H9 (cell line): ENCODE measurements at regions not wholly inside any gene's neighbourhood (a gene's known extent, or its start where the extent isn't known, plus 50 kb on each side); places are given as distances from the start of the nearest gene placed in this dataset.

Experiments
- DNase-seq: peaks from one replicate; pipeline ENCODE4 v3.0.0-alpha.2; 2017
- H2AFZ ChIP-seq: one replicate; pipeline ENCODE4 v1.6.1; 2013; ENCODE audit warnings: mild to moderate bottlenecking, low read length, control low read depth, moderate library complexity
- H2AK5ac ChIP-seq: 2 replicates; pipeline ENCODE4 v1.6.1; 2013; ENCODE audit warnings: low read length, control low read depth, mixed read lengths; ENCODE audit not compliant: insufficient read length
- H2BK120ac ChIP-seq: one replicate; pipeline ENCODE4 v1.6.1; 2013; ENCODE audit warnings: low read depth, mild to moderate bottlenecking, low read length, control low read depth, inconsistent platforms; ENCODE audit not compliant: poor library complexity, severe bottlenecking
- H2BK12ac ChIP-seq: 2 replicates; pipeline ENCODE4 v1.6.1; 2013; ENCODE audit warnings: low read length, control low read depth, mixed read lengths, low read depth; ENCODE audit not compliant: insufficient read length
- H2BK15ac ChIP-seq: 2 replicates; pipeline ENCODE4 v1.6.1; 2013; ENCODE audit warnings: low read depth, low read length, control low read depth
- H2BK20ac ChIP-seq: one replicate; pipeline ENCODE4 v1.6.1; 2013; ENCODE audit warnings: low read depth, mild to moderate bottlenecking, low read length, control low read depth, inconsistent platforms; ENCODE audit not compliant: poor library complexity, severe bottlenecking
- H2BK5ac ChIP-seq: 2 replicates; pipeline ENCODE4 v1.6.1; 2013; ENCODE audit warnings: low read length, control low read depth, mixed read lengths; ENCODE audit not compliant: insufficient read length
- H3K14ac ChIP-seq: 2 replicates; pipeline ENCODE4 v1.6.1; 2013; ENCODE audit warnings: low read length, control low read depth; ENCODE audit not compliant: insufficient read depth
- H3K18ac ChIP-seq: 2 replicates; pipeline ENCODE4 v1.6.1; 2013; ENCODE audit warnings: low read depth, mild to moderate bottlenecking, mixed read lengths, low read length, control low read depth; ENCODE audit not compliant: insufficient read length
- H3K23ac ChIP-seq: 2 replicates; pipeline ENCODE4 v1.6.1; 2013; ENCODE audit warnings: low read length, control low read depth, mixed read lengths, low read depth; ENCODE audit not compliant: insufficient read length
- H3K23me2 ChIP-seq: 2 replicates; pipeline ENCODE4 v1.6.1; 2013; ENCODE audit warnings: low read depth, mild to moderate bottlenecking, mixed read lengths, low read length, control low read depth; ENCODE audit not compliant: insufficient read length, poor library complexity, severe bottlenecking
- H3K27ac ChIP-seq: 2 replicates; pipeline ENCODE4 v1.5.1; 2013; ENCODE audit warnings: low read length, control low read depth, mixed read lengths, low read depth; ENCODE audit not compliant: insufficient read length
- H3K27me3 ChIP-seq: 2 replicates; pipeline ENCODE4 v1.6.1; 2013; ENCODE audit warnings: low read length, control low read depth, inconsistent platforms; ENCODE audit not compliant: insufficient read depth
- H3K4ac ChIP-seq: 2 replicates; pipeline ENCODE4 v1.6.1; 2013; ENCODE audit warnings: low read depth, mild to moderate bottlenecking, control low read depth, inconsistent platforms, low read length, moderate library complexity
- H3K4me1 ChIP-seq: 2 replicates; pipeline ENCODE4 v1.6.1; 2013; ENCODE audit warnings: low read length, control low read depth, inconsistent platforms; ENCODE audit not compliant: insufficient read depth
- H3K4me2 ChIP-seq: 2 replicates; pipeline ENCODE4 v1.6.1; 2013; ENCODE audit warnings: low read length, control low read depth, mixed read lengths; ENCODE audit not compliant: insufficient read length, insufficient read depth
- H3K56ac ChIP-seq: 2 replicates; pipeline ENCODE4 v1.6.1; 2013; ENCODE audit warnings: low read depth, mild to moderate bottlenecking, mixed read lengths, low read length, control low read depth; ENCODE audit not compliant: insufficient read length
- H3K79me1 ChIP-seq: 2 replicates; pipeline ENCODE4 v1.6.1; 2013; ENCODE audit warnings: low read depth, mild to moderate bottlenecking, moderate library complexity, low read length, control low read depth, inconsistent platforms; ENCODE audit not compliant: insufficient read depth, poor library complexity, severe bottlenecking
- H3K79me2 ChIP-seq: 2 replicates; pipeline ENCODE4 v1.6.1; 2013; ENCODE audit warnings: low read length, control low read depth, inconsistent platforms; ENCODE audit not compliant: insufficient read depth
- H3K9ac ChIP-seq: 2 replicates; pipeline ENCODE4 v1.6.1; 2013; ENCODE audit warnings: low read length, control low read depth, mixed read lengths; ENCODE audit not compliant: insufficient read length; ENCODE audit errors: extremely low read depth
- H3K9me3 ChIP-seq: one replicate; pipeline ENCODE4 v1.6.1; 2013; ENCODE audit warnings: low read depth, low read length, inconsistent platforms; ENCODE audit not compliant: control insufficient read depth
- H3T11ph ChIP-seq: one replicate; pipeline ENCODE4 v1.6.1; 2013; ENCODE audit warnings: mild to moderate bottlenecking, low read length, control low read depth, inconsistent platforms
- H4K20me1 ChIP-seq: one replicate; pipeline ENCODE4 v1.6.1; 2013; ENCODE audit not compliant: control insufficient read depth, insufficient read length, insufficient read depth
- H4K5ac ChIP-seq: 2 replicates; pipeline ENCODE4 v1.6.1; 2013; ENCODE audit warnings: low read depth, mild to moderate bottlenecking, mixed read lengths, low read length, control low read depth; ENCODE audit not compliant: insufficient read length
- H4K8ac ChIP-seq: replicated peaks from 2 replicates; pipeline ENCODE4 v1.6.1; 2013; ENCODE audit warnings: low read length, control low read depth, mixed read lengths, low read depth; ENCODE audit not compliant: insufficient read length
- H4K91ac ChIP-seq: 2 replicates; pipeline ENCODE4 v1.6.1; 2013; ENCODE audit warnings: low read depth, mild to moderate bottlenecking, moderate library complexity, mixed read lengths, low read length, control low read depth; ENCODE audit not compliant: insufficient read length
- H3K27ac Mint-ChIP-seq, 3 experiments: 2 replicates in 2 of 3; 3 replicates in 1 of 3; pipeline ENCODE4 v1.8.0; 2020 to 2021; ENCODE audit warnings: mixed read lengths in 3 of 3, mild to moderate bottlenecking in 1 of 3, moderate library complexity in 1 of 3
- H3K27me3 Mint-ChIP-seq: 2 replicates; pipeline ENCODE4 v1.8.0; 2021; ENCODE audit warnings: low read depth, mild to moderate bottlenecking, moderate library complexity, mixed read lengths
- H3K36me3 Mint-ChIP-seq, 3 experiments: 2 replicates in 2 of 3; 3 replicates in 1 of 3; pipeline ENCODE4 v1.8.0; 2020 to 2021; ENCODE audit warnings: low read depth in 3 of 3, mixed read lengths in 3 of 3; ENCODE audit not compliant: insufficient read depth in 1 of 3
- H3K4me1 Mint-ChIP-seq, 2 experiments: 2 replicates each; pipeline ENCODE4 v1.8.0; 2020; ENCODE audit warnings: mixed read lengths in 2 of 2
- H3K4me3 Mint-ChIP-seq, 2 experiments: 2 replicates in 1 of 2; 3 replicates in 1 of 2; pipeline ENCODE4 v1.8.0; 2020 to 2021; ENCODE audit warnings: mild to moderate bottlenecking in 2 of 2, mixed read lengths in 2 of 2, moderate library complexity in 1 of 2
- H3K9me3 Mint-ChIP-seq, 2 experiments: 2 replicates in 1 of 2; 3 replicates in 1 of 2; pipeline ENCODE4 v1.8.0; 2020; ENCODE audit warnings: mild to moderate bottlenecking in 2 of 2, mixed read lengths in 2 of 2, moderate library complexity in 1 of 2
- WGBS: extraction: QIAGEN DNeasy Blood & Tissue Kit; methylation state at CpG from one replicate; pipeline ENCODE4 v1.1.7; 2013; ENCODE audit warnings: missing lambda C conversion rate, low lambda C conversion rate, mixed read lengths; ENCODE audit not compliant: insufficient read length; ENCODE audit errors: extremely low coverage; 5-methylcytosine and 5-hydroxymethylcytosine counted together
- TF ChIP-seq, protein P1 (sequence below): fragments of 200-600 bp; sonication (generic); conservative IDR thresholded peaks from 3 replicates; pipeline ENCODE4 v1.8.0; 2021; ENCODE audit warnings: antibody characterized with exemption, mild to moderate bottlenecking

DNA sequence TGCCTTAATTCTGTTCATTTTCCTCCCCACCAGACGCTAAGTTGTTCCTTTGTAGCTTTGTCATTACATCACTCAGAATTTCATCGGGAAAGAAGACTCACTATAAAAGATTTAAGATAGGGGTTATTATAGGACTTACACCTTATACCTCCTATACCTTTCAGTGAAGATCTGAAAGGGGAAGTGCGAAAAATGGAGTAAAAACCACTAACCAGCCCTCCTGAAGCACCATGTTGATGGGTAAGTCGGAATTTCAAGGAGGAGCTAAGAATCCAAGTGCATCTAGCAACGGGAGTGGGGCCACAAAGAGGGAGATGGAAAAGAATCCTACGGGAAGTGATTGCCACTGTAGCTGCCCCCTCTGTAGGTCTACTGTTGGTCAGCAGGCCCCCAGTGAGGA, 119.1 kb upstream of the H2AZ1 start:
- no peak overlapping the region for H2AK5ac ChIP-seq
- no peak for DNase-seq
- Mint-ChIP-seq H3K36me3 (no peaks in the 10 kb centered on the region; a peak in 1 of 7 replicates), H3K27me3 (no peaks in the 10 kb centered on the region), H3K4me1 (no peaks in the 10 kb centered on the region), H3K9me3 (no peaks in the 10 kb centered on the region), H3K4me3 (no peak overlapping the region), H3K27ac (no peak overlapping the region)
- H4K8ac ChIP-seq = no peak overlapping the region
- no peak overlapping the region for H2BK20ac ChIP-seq
- H3K4me2 ChIP-seq = no peak overlapping the region
- no peak overlapping the region for H2BK12ac ChIP-seq
- H3K79me1 ChIP-seq = no peaks in the 10 kb centered on the region
- H3K23me2 ChIP-seq = no peaks in the 10 kb centered on the region
- no peak overlapping the region for H2BK120ac ChIP-seq
- H3K14ac ChIP-seq = no peak overlapping the region
- WGBS = no CpG with 5 or more reads among the region's 6 CpGs
- H2BK15ac ChIP-seq = no peak overlapping the region
- no peaks in the 10 kb centered on the region for H3K27me3 ChIP-seq
- H4K91ac ChIP-seq = no peak overlapping the region
- no peak overlapping the region for H3T11ph ChIP-seq
- H4K20me1 ChIP-seq = no peaks in the 10 kb centered on the region
- no peak overlapping the region for H3K18ac ChIP-seq
- no peaks in the 10 kb centered on the region for H3K79me2 ChIP-seq
- H3K4me1 ChIP-seq = no peaks in the 10 kb centered on the region
- H3K23ac ChIP-seq = no peak overlapping the region
- no peak overlapping the region for H4K5ac ChIP-seq
- no peak overlapping the region for H2BK5ac ChIP-seq
- no peak overlapping the region for H3K56ac ChIP-seq
- no peak overlapping the region for H3K4ac ChIP-seq
- H3K9me3 ChIP-seq = no peaks in the 10 kb centered on the region
- H3K9ac ChIP-seq = no peak overlapping the region
- H3K27ac ChIP-seq = no peak overlapping the region
- TF ChIP-seq, protein P1, sequence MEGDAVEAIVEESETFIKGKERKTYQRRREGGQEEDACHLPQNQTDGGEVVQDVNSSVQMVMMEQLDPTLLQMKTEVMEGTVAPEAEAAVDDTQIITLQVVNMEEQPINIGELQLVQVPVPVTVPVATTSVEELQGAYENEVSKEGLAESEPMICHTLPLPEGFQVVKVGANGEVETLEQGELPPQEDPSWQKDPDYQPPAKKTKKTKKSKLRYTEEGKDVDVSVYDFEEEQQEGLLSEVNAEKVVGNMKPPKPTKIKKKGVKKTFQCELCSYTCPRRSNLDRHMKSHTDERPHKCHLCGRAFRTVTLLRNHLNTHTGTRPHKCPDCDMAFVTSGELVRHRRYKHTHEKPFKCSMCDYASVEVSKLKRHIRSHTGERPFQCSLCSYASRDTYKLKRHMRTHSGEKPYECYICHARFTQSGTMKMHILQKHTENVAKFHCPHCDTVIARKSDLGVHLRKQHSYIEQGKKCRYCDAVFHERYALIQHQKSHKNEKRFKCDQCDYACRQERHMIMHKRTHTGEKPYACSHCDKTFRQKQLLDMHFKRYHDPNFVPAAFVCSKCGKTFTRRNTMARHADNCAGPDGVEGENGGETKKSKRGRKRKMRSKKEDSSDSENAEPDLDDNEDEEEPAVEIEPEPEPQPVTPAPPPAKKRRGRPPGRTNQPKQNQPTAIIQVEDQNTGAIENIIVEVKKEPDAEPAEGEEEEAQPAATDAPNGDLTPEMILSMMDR = no peak
- no peak overlapping the region for H2AFZ ChIP-seq
